ENCODE measurements at regions not wholly inside any gene's neighbourhood (a gene's known extent, or its start where the extent isn't known, plus 50 kb on each side); places are given as distances from the start of the nearest gene placed in this dataset.

DNA sequence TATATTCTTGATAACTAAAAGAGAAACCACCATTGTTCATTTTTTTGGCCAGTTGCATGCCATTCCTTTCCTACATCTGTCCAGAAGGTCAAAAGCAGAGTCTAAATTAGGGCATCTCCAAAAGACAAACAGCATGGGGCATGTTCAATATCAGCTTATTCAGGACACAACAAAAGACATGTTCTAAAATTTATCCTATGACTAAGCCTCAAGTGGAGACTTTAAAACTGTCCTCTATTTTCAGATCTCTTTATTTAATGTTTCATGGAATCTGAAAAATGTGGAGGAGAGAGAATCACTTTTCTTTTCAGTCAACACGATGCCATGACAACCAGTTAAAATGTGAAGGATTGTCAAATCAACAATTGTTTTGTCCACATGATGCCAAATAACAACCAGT lies 303.4 kb upstream of the PRMT6 start:
- TF ChIP-seq, protein P1, sequence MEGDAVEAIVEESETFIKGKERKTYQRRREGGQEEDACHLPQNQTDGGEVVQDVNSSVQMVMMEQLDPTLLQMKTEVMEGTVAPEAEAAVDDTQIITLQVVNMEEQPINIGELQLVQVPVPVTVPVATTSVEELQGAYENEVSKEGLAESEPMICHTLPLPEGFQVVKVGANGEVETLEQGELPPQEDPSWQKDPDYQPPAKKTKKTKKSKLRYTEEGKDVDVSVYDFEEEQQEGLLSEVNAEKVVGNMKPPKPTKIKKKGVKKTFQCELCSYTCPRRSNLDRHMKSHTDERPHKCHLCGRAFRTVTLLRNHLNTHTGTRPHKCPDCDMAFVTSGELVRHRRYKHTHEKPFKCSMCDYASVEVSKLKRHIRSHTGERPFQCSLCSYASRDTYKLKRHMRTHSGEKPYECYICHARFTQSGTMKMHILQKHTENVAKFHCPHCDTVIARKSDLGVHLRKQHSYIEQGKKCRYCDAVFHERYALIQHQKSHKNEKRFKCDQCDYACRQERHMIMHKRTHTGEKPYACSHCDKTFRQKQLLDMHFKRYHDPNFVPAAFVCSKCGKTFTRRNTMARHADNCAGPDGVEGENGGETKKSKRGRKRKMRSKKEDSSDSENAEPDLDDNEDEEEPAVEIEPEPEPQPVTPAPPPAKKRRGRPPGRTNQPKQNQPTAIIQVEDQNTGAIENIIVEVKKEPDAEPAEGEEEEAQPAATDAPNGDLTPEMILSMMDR (IDR thresholded peaks at IDR 0.05), result no peak
- TF ChIP-seq, protein P2, sequence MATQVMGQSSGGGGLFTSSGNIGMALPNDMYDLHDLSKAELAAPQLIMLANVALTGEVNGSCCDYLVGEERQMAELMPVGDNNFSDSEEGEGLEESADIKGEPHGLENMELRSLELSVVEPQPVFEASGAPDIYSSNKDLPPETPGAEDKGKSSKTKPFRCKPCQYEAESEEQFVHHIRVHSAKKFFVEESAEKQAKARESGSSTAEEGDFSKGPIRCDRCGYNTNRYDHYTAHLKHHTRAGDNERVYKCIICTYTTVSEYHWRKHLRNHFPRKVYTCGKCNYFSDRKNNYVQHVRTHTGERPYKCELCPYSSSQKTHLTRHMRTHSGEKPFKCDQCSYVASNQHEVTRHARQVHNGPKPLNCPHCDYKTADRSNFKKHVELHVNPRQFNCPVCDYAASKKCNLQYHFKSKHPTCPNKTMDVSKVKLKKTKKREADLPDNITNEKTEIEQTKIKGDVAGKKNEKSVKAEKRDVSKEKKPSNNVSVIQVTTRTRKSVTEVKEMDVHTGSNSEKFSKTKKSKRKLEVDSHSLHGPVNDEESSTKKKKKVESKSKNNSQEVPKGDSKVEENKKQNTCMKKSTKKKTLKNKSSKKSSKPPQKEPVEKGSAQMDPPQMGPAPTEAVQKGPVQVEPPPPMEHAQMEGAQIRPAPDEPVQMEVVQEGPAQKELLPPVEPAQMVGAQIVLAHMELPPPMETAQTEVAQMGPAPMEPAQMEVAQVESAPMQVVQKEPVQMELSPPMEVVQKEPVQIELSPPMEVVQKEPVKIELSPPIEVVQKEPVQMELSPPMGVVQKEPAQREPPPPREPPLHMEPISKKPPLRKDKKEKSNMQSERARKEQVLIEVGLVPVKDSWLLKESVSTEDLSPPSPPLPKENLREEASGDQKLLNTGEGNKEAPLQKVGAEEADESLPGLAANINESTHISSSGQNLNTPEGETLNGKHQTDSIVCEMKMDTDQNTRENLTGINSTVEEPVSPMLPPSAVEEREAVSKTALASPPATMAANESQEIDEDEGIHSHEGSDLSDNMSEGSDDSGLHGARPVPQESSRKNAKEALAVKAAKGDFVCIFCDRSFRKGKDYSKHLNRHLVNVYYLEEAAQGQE (IDR thresholded peaks at IDR 0.05; ENCODE audit: insufficient read depth in 1 of 2, low read depth in 2 of 2, low read length in 1 of 2), result no peak
- TF ChIP-seq TCF7L2 (IDR thresholded peaks at IDR 0.05; ENCODE audit: low read depth, low read length), result no peak

Measured in Panc1 (cell line).